ENCODE measurements at regions not wholly inside any gene's neighbourhood (a gene's known extent, or its start where the extent isn't known, plus 50 kb on each side); places are given as distances from the start of the nearest gene placed in this dataset.

DNA sequence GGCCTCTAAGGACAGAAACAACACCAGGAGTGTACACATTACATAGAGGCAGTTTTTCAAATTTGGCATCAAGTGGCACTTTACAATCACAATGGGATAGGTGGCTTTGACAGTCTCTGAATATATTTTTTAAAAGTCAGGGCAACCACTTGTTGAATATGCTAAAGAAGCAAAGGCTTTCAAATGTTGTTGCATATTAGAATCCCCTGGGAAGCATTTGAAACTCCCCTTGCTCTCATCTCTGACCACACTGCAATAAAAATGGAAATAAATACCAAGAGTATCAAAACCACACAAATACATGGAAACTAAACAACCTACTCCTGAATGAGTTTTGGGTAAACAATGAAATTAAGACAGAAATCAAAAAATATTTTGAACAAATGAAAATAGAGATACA, 106.5 kb upstream of the RAB11FIP2 start:
- TF ChIP-seq, protein P1, sequence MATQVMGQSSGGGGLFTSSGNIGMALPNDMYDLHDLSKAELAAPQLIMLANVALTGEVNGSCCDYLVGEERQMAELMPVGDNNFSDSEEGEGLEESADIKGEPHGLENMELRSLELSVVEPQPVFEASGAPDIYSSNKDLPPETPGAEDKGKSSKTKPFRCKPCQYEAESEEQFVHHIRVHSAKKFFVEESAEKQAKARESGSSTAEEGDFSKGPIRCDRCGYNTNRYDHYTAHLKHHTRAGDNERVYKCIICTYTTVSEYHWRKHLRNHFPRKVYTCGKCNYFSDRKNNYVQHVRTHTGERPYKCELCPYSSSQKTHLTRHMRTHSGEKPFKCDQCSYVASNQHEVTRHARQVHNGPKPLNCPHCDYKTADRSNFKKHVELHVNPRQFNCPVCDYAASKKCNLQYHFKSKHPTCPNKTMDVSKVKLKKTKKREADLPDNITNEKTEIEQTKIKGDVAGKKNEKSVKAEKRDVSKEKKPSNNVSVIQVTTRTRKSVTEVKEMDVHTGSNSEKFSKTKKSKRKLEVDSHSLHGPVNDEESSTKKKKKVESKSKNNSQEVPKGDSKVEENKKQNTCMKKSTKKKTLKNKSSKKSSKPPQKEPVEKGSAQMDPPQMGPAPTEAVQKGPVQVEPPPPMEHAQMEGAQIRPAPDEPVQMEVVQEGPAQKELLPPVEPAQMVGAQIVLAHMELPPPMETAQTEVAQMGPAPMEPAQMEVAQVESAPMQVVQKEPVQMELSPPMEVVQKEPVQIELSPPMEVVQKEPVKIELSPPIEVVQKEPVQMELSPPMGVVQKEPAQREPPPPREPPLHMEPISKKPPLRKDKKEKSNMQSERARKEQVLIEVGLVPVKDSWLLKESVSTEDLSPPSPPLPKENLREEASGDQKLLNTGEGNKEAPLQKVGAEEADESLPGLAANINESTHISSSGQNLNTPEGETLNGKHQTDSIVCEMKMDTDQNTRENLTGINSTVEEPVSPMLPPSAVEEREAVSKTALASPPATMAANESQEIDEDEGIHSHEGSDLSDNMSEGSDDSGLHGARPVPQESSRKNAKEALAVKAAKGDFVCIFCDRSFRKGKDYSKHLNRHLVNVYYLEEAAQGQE (IDR thresholded peaks at IDR 0.05; ENCODE audit: insufficient replicate concordance, low read depth) = no peak
- TF ChIP-seq POLR2AphosphoS5 (IDR thresholded peaks at IDR 0.05; ENCODE audit: low read depth) (no peak), SPI1 (IDR thresholded peaks at IDR 0.05; ENCODE audit: borderline replicate concordance, low read depth) (no peak), GABPA (IDR thresholded peaks at IDR 0.05; ENCODE audit: low read depth) (no peak)
- TF ChIP-seq, protein P2, sequence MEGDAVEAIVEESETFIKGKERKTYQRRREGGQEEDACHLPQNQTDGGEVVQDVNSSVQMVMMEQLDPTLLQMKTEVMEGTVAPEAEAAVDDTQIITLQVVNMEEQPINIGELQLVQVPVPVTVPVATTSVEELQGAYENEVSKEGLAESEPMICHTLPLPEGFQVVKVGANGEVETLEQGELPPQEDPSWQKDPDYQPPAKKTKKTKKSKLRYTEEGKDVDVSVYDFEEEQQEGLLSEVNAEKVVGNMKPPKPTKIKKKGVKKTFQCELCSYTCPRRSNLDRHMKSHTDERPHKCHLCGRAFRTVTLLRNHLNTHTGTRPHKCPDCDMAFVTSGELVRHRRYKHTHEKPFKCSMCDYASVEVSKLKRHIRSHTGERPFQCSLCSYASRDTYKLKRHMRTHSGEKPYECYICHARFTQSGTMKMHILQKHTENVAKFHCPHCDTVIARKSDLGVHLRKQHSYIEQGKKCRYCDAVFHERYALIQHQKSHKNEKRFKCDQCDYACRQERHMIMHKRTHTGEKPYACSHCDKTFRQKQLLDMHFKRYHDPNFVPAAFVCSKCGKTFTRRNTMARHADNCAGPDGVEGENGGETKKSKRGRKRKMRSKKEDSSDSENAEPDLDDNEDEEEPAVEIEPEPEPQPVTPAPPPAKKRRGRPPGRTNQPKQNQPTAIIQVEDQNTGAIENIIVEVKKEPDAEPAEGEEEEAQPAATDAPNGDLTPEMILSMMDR (IDR thresholded peaks at IDR 0.05; ENCODE audit: insufficient read depth, low read length) = no peak
- no peak for DNase-seq (ENCODE audit: low read depth in 1 of 2, low spot score in 1 of 2)
- Histone ChIP-seq H3K27me3 (ENCODE audit: insufficient read depth, poor library complexity, severe bottlenecking) (peaks cover 2% of the 10 kb centered on the region), H3K27ac (replicated peaks) (no peak overlapping the region), H3K4me3 (replicated peaks; ENCODE audit: insufficient read depth, low read length) (no peak overlapping the region)

DNA sequence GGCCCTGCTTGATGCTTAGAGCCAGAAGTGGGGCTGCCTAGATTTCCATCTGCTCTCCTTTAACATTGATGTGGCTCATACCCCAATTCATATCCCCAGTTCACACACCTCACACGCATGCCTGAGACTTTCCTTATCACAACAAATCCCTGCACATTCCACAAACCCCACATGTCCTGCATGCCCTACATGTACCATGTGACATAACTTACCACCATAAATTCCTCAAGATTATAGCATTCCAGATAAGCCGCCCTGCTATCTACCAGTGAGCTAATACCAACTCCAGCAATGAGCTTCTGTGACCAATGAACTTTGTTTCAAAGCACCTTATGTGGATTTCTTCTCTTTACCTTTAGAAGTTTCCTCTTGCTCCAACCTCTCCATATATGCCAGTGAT, 104.7 kb upstream of the RAB11FIP2 start:
- no peak for DNase-seq (ENCODE audit: low read depth in 1 of 2, low spot score in 1 of 2)
- H3K27ac ChIP-seq (replicated peaks) = no peak overlapping the region
- H3K27me3 ChIP-seq (ENCODE audit: insufficient read depth, poor library complexity, severe bottlenecking) = no peaks in the 10 kb centered on the region
- TF ChIP-seq SPI1 (IDR thresholded peaks at IDR 0.05; ENCODE audit: borderline replicate concordance, low read depth) (no peak), POLR2AphosphoS5 (IDR thresholded peaks at IDR 0.05; ENCODE audit: low read depth) (no peak), GABPA (IDR thresholded peaks at IDR 0.05; ENCODE audit: low read depth) (no peak)
- TF ChIP-seq, protein P2 (IDR thresholded peaks at IDR 0.05; ENCODE audit: insufficient read depth, low read length) = no peak
- TF ChIP-seq, protein P1 (IDR thresholded peaks at IDR 0.05; ENCODE audit: insufficient replicate concordance, low read depth) = no peak
- H3K4me3 ChIP-seq (replicated peaks; ENCODE audit: insufficient read depth, low read length) = no peak overlapping the region

DNA sequence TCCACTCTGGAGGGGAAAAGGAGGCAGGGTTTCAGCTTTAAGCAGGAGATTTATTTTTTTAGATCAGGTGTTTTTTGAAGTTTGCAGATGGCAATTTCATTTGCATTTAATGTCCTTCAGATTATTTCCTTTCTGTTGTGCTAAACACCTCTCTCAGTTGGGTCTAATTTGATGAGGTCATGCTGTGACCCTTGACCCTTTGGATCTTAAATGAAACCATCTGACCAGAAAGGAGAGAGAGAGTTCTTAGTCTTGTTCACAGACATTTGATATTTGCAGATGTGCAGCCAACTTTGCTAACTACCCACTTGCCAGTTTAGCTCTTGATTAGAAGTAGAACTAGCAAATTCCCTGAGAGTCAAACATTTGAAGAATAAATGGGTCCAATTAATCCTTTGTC, 101.5 kb upstream of the RAB11FIP2 start:
- DNase-seq (ENCODE audit: low read depth in 1 of 2, low spot score in 1 of 2) = no peak
- Histone ChIP-seq H3K4me3 (replicated peaks; ENCODE audit: insufficient read depth, low read length) (no peak overlapping the region), H3K27me3 (ENCODE audit: insufficient read depth, poor library complexity, severe bottlenecking) (no peaks in the 10 kb centered on the region), H3K27ac (replicated peaks) (no peak overlapping the region)
- TF ChIP-seq, protein P1 (IDR thresholded peaks at IDR 0.05; ENCODE audit: insufficient replicate concordance, low read depth) = no peak
- no peak for TF ChIP-seq SPI1 (IDR thresholded peaks at IDR 0.05; ENCODE audit: borderline replicate concordance, low read depth)
- no peak for TF ChIP-seq GABPA (IDR thresholded peaks at IDR 0.05; ENCODE audit: low read depth)

Measured in HL-60 (cell line).